Panc1 (cell line): ENCODE measurements at regions not wholly inside any gene's neighbourhood (a gene's known extent, or its start where the extent isn't known, plus 50 kb on each side); places are given as distances from the start of the nearest gene placed in this dataset.

ENCODE experiments used
- ATAC-seq: fragments of 200-7000 bp; cut with Tn5 transposase; 2 replicates; pipeline ENCODE4 v1.9.1; 2020; ENCODE audit warnings: mild to moderate bottlenecking, moderate library complexity
- BruUV-seq: library from RNA; stranded (reverse); fragments of 400-500 nt; replicated peaks from 2 replicates; lab custom pipeline; 2021; lab: Mats Ljungman, UMichigan
- CTCF ChIA-PET: fragments of 300-600 bp; sonication (Branson Sonifier 250); formaldehyde crosslinking; loops from one replicate; lab custom pipeline; 2022; ENCODE audit warnings: antibody characterized with exemption; lab: Charles Lee
- POLR2A ChIA-PET: fragments of 300-600 bp; sonication (Branson Sonifier 250); formaldehyde crosslinking; loops from one replicate; lab custom pipeline; 2022; ENCODE audit warnings: antibody characterized with exemption; lab: Charles Lee
- DNase-seq: peaks from one replicate; pipeline ENCODE4 v3.0.0-alpha.2; 2010; ENCODE audit warnings: low read depth, low spot score
- H3K27ac ChIP-seq: 2 replicates; pipeline ENCODE4 v1.5.1; 2011; ENCODE audit warnings: mild to moderate bottlenecking, low read length, inconsistent platforms
- H3K27me3 ChIP-seq: fragments of 200-500 bp; sonication (Bioruptor generic); 2 replicates; pipeline ENCODE4 v1.6.0; 2014; ENCODE audit warnings: low read length, inconsistent platforms; ENCODE audit not compliant: control insufficient read depth, insufficient read depth
- H3K36me3 ChIP-seq: fragments of 200-500 bp; sonication (Bioruptor generic); 2 replicates; pipeline ENCODE4 v1.5.1; 2014; ENCODE audit warnings: inconsistent platforms, mild to moderate bottlenecking, low read length, moderate library complexity; ENCODE audit not compliant: control insufficient read depth, insufficient read depth
- H3K4me1 ChIP-seq: 2 replicates; pipeline ENCODE4 v1.5.1; 2011; ENCODE audit warnings: inconsistent platforms, mild to moderate bottlenecking, low read length, moderate library complexity; ENCODE audit not compliant: control insufficient read depth, insufficient read depth
- H3K4me3 ChIP-seq, 2 experiments: 2 replicates each; pipeline ENCODE4 v1.5.1; 2011 to 2012; ENCODE audit warnings: low read depth in 2 of 2, low read length in 2 of 2, mild to moderate bottlenecking in 2 of 2, inconsistent platforms in 1 of 2, moderate library complexity in 1 of 2
- H3K9me3 ChIP-seq: fragments of 200-500 bp; sonication (Bioruptor generic); 2 replicates; pipeline ENCODE4 v1.5.1; 2014; ENCODE audit warnings: low read depth, mild to moderate bottlenecking, inconsistent platforms, low read length, moderate library complexity; ENCODE audit not compliant: control insufficient read depth, insufficient read depth
- CTCF ChIP-seq: fragments of 450-650 bp; IDR thresholded peaks from 2 replicates; pipeline ENCODE4 v1.5.1; 2017; ENCODE audit warnings: mild to moderate bottlenecking
- POLR2AphosphoS5 ChIP-seq: IDR thresholded peaks from 2 replicates; pipeline ENCODE4 v1.6.1; 2012; ENCODE audit warnings: mild to moderate bottlenecking, low read depth, low read length, moderate library complexity
- REST ChIP-seq, 2 experiments: IDR thresholded peaks; 2 replicates each; pipeline ENCODE4 v1.6.1; 2011 to 2012; ENCODE audit warnings: low read depth in 2 of 2, control low read depth in 1 of 2, low read length in 1 of 2, mild to moderate bottlenecking in 1 of 2, moderate library complexity in 1 of 2; ENCODE audit not compliant: insufficient read depth in 1 of 2
- SIN3A ChIP-seq: IDR thresholded peaks from 2 replicates; pipeline ENCODE4 v1.6.1; 2012; ENCODE audit warnings: low read depth, mild to moderate bottlenecking, low read length, moderate library complexity, borderline replicate concordance; ENCODE audit not compliant: insufficient read depth
- TCF7L2 ChIP-seq: IDR thresholded peaks from 2 replicates; pipeline ENCODE4 v1.6.1; 2011; ENCODE audit warnings: mild to moderate bottlenecking, low read depth, low read length, inconsistent platforms
- in situ Hi-C: cut with HindIII; loops from 2 replicates; pipeline ENCODE4 v1.10.0; 2016; ENCODE audit warnings: low sequenced_read_pairs, low pct_unique_long_range_greater_than_20kb
- intact Hi-C: fragments of 100-400 bp; cut with micrococcal nuclease; formaldehyde crosslinking; loops from one replicate; pipeline ENCODE4 v1.10.0; 2022; ENCODE audit not compliant: unreplicated experiment

GRCh38 chr6:134472046-134472445 is 154.1 kb upstream of the SGK1 start:
- Histone ChIP-seq H3K4me3 (no peak overlapping the region), H3K36me3 (no peaks in the 10 kb centered on the region), H3K9me3 (no peaks in the 10 kb centered on the region), H3K27ac (no peak overlapping the region), H3K4me1 (no peaks in the 10 kb centered on the region), H3K27me3 (no peaks in the 10 kb centered on the region)
- intact Hi-C loops = no loop called here
- ChIA-PET POLR2A (no interaction called here), CTCF (no interaction called here)
- BruUV-seq = no TSS peak
- in situ Hi-C loops = no loop called here
- DNase-seq (no peak), ATAC-seq (no peak)
- TF ChIP-seq TCF7L2 (no peak), POLR2AphosphoS5 (no peak), SIN3A (no peak), CTCF (no peak), REST (IDR thresholded peaks at IDR 0.05; ENCODE audit: insufficient read depth in 1 of 2, low read depth in 2 of 2, low read length in 1 of 2) (no peak)

GRCh38 chr6:134470457-134470975 is 152.6 kb upstream of the SGK1 start:
- Histone ChIP-seq H3K4me1 (no peaks in the 10 kb centered on the region), H3K36me3 (no peaks in the 10 kb centered on the region), H3K27ac (no peak overlapping the region), H3K27me3 (no peaks in the 10 kb centered on the region), H3K4me3 (no peak overlapping the region), H3K9me3 (no peaks in the 10 kb centered on the region)
- in situ Hi-C loops = no loop called here
- no peak for TF ChIP-seq REST (IDR thresholded peaks at IDR 0.05; ENCODE audit: insufficient read depth in 1 of 2, low read depth in 2 of 2, low read length in 1 of 2)
- TF ChIP-seq SIN3A = no peak
- TF ChIP-seq CTCF = no peak
- no peak for TF ChIP-seq TCF7L2
- no peak for TF ChIP-seq POLR2AphosphoS5
- DNase-seq (no peak), ATAC-seq (no peak)
- intact Hi-C loops = no loop called here
- CTCF ChIA-PET = no interaction called here
- BruUV-seq = no TSS peak
- POLR2A ChIA-PET = interaction anchor here (0.7 kb wide), 1 partner anchor 15 kb away, joined by 7 read pairs; no protein-coding TSS in a partner anchor
